H9 (cell line): ENCODE measurements at regions not wholly inside any gene's neighbourhood (a gene's known extent, or its start where the extent isn't known, plus 50 kb on each side); places are given as distances from the start of the nearest gene placed in this dataset.

ENCODE experiments used
- DNase-seq: peaks from one replicate; pipeline ENCODE4 v3.0.0-alpha.2; 2017
- H2AFZ ChIP-seq: one replicate; pipeline ENCODE4 v1.6.1; 2013; ENCODE audit warnings: mild to moderate bottlenecking, low read length, control low read depth, moderate library complexity
- H2AK5ac ChIP-seq: 2 replicates; pipeline ENCODE4 v1.6.1; 2013; ENCODE audit warnings: low read length, control low read depth, mixed read lengths; ENCODE audit not compliant: insufficient read length
- H2BK120ac ChIP-seq: one replicate; pipeline ENCODE4 v1.6.1; 2013; ENCODE audit warnings: low read depth, mild to moderate bottlenecking, low read length, control low read depth, inconsistent platforms; ENCODE audit not compliant: poor library complexity, severe bottlenecking
- H2BK12ac ChIP-seq: 2 replicates; pipeline ENCODE4 v1.6.1; 2013; ENCODE audit warnings: low read length, control low read depth, mixed read lengths, low read depth; ENCODE audit not compliant: insufficient read length
- H2BK15ac ChIP-seq: 2 replicates; pipeline ENCODE4 v1.6.1; 2013; ENCODE audit warnings: low read depth, low read length, control low read depth
- H2BK20ac ChIP-seq: one replicate; pipeline ENCODE4 v1.6.1; 2013; ENCODE audit warnings: low read depth, mild to moderate bottlenecking, low read length, control low read depth, inconsistent platforms; ENCODE audit not compliant: poor library complexity, severe bottlenecking
- H2BK5ac ChIP-seq: 2 replicates; pipeline ENCODE4 v1.6.1; 2013; ENCODE audit warnings: low read length, control low read depth, mixed read lengths; ENCODE audit not compliant: insufficient read length
- H3K14ac ChIP-seq: 2 replicates; pipeline ENCODE4 v1.6.1; 2013; ENCODE audit warnings: low read length, control low read depth; ENCODE audit not compliant: insufficient read depth
- H3K18ac ChIP-seq: 2 replicates; pipeline ENCODE4 v1.6.1; 2013; ENCODE audit warnings: low read depth, mild to moderate bottlenecking, mixed read lengths, low read length, control low read depth; ENCODE audit not compliant: insufficient read length
- H3K23ac ChIP-seq: 2 replicates; pipeline ENCODE4 v1.6.1; 2013; ENCODE audit warnings: low read length, control low read depth, mixed read lengths, low read depth; ENCODE audit not compliant: insufficient read length
- H3K23me2 ChIP-seq: 2 replicates; pipeline ENCODE4 v1.6.1; 2013; ENCODE audit warnings: low read depth, mild to moderate bottlenecking, mixed read lengths, low read length, control low read depth; ENCODE audit not compliant: insufficient read length, poor library complexity, severe bottlenecking
- H3K27ac ChIP-seq: 2 replicates; pipeline ENCODE4 v1.5.1; 2013; ENCODE audit warnings: low read length, control low read depth, mixed read lengths, low read depth; ENCODE audit not compliant: insufficient read length
- H3K27me3 ChIP-seq: 2 replicates; pipeline ENCODE4 v1.6.1; 2013; ENCODE audit warnings: low read length, control low read depth, inconsistent platforms; ENCODE audit not compliant: insufficient read depth
- H3K4ac ChIP-seq: 2 replicates; pipeline ENCODE4 v1.6.1; 2013; ENCODE audit warnings: low read depth, mild to moderate bottlenecking, control low read depth, inconsistent platforms, low read length, moderate library complexity
- H3K4me1 ChIP-seq: 2 replicates; pipeline ENCODE4 v1.6.1; 2013; ENCODE audit warnings: low read length, control low read depth, inconsistent platforms; ENCODE audit not compliant: insufficient read depth
- H3K4me2 ChIP-seq: 2 replicates; pipeline ENCODE4 v1.6.1; 2013; ENCODE audit warnings: low read length, control low read depth, mixed read lengths; ENCODE audit not compliant: insufficient read length, insufficient read depth
- H3K56ac ChIP-seq: 2 replicates; pipeline ENCODE4 v1.6.1; 2013; ENCODE audit warnings: low read depth, mild to moderate bottlenecking, mixed read lengths, low read length, control low read depth; ENCODE audit not compliant: insufficient read length
- H3K79me1 ChIP-seq: 2 replicates; pipeline ENCODE4 v1.6.1; 2013; ENCODE audit warnings: low read depth, mild to moderate bottlenecking, moderate library complexity, low read length, control low read depth, inconsistent platforms; ENCODE audit not compliant: insufficient read depth, poor library complexity, severe bottlenecking
- H3K79me2 ChIP-seq: 2 replicates; pipeline ENCODE4 v1.6.1; 2013; ENCODE audit warnings: low read length, control low read depth, inconsistent platforms; ENCODE audit not compliant: insufficient read depth
- H3K9ac ChIP-seq: 2 replicates; pipeline ENCODE4 v1.6.1; 2013; ENCODE audit warnings: low read length, control low read depth, mixed read lengths; ENCODE audit not compliant: insufficient read length; ENCODE audit errors: extremely low read depth
- H3K9me3 ChIP-seq: one replicate; pipeline ENCODE4 v1.6.1; 2013; ENCODE audit warnings: low read depth, low read length, inconsistent platforms; ENCODE audit not compliant: control insufficient read depth
- H3T11ph ChIP-seq: one replicate; pipeline ENCODE4 v1.6.1; 2013; ENCODE audit warnings: mild to moderate bottlenecking, low read length, control low read depth, inconsistent platforms
- H4K20me1 ChIP-seq: one replicate; pipeline ENCODE4 v1.6.1; 2013; ENCODE audit not compliant: control insufficient read depth, insufficient read length, insufficient read depth
- H4K5ac ChIP-seq: 2 replicates; pipeline ENCODE4 v1.6.1; 2013; ENCODE audit warnings: low read depth, mild to moderate bottlenecking, mixed read lengths, low read length, control low read depth; ENCODE audit not compliant: insufficient read length
- H4K8ac ChIP-seq: replicated peaks from 2 replicates; pipeline ENCODE4 v1.6.1; 2013; ENCODE audit warnings: low read length, control low read depth, mixed read lengths, low read depth; ENCODE audit not compliant: insufficient read length
- H4K91ac ChIP-seq: 2 replicates; pipeline ENCODE4 v1.6.1; 2013; ENCODE audit warnings: low read depth, mild to moderate bottlenecking, moderate library complexity, mixed read lengths, low read length, control low read depth; ENCODE audit not compliant: insufficient read length
- H3K27ac Mint-ChIP-seq, 3 experiments: 2 replicates in 2 of 3; 3 replicates in 1 of 3; pipeline ENCODE4 v1.8.0; 2020 to 2021; ENCODE audit warnings: mixed read lengths in 3 of 3, mild to moderate bottlenecking in 1 of 3, moderate library complexity in 1 of 3
- H3K27me3 Mint-ChIP-seq: 2 replicates; pipeline ENCODE4 v1.8.0; 2021; ENCODE audit warnings: low read depth, mild to moderate bottlenecking, moderate library complexity, mixed read lengths
- H3K36me3 Mint-ChIP-seq, 3 experiments: 2 replicates in 2 of 3; 3 replicates in 1 of 3; pipeline ENCODE4 v1.8.0; 2020 to 2021; ENCODE audit warnings: low read depth in 3 of 3, mixed read lengths in 3 of 3; ENCODE audit not compliant: insufficient read depth in 1 of 3
- H3K4me1 Mint-ChIP-seq, 2 experiments: 2 replicates each; pipeline ENCODE4 v1.8.0; 2020; ENCODE audit warnings: mixed read lengths in 2 of 2
- H3K4me3 Mint-ChIP-seq, 2 experiments: 2 replicates in 1 of 2; 3 replicates in 1 of 2; pipeline ENCODE4 v1.8.0; 2020 to 2021; ENCODE audit warnings: mild to moderate bottlenecking in 2 of 2, mixed read lengths in 2 of 2, moderate library complexity in 1 of 2
- H3K9me3 Mint-ChIP-seq, 2 experiments: 2 replicates in 1 of 2; 3 replicates in 1 of 2; pipeline ENCODE4 v1.8.0; 2020; ENCODE audit warnings: mild to moderate bottlenecking in 2 of 2, mixed read lengths in 2 of 2, moderate library complexity in 1 of 2
- TF ChIP-seq, protein P1 (sequence below): fragments of 200-600 bp; sonication (generic); conservative IDR thresholded peaks from 3 replicates; pipeline ENCODE4 v1.8.0; 2021; ENCODE audit warnings: antibody characterized with exemption, mild to moderate bottlenecking

GRCh38 chr6:168773788-168774187 is 332.8 kb downstream of the SMOC2 start:
- H3K23ac ChIP-seq, result no peak overlapping the region
- H2AFZ ChIP-seq, result no peak overlapping the region
- Mint-ChIP-seq H3K9me3 (peaks cover 39 to 41% of the 10 kb centered on the region in 2 experiments), H3K27me3 (peaks cover 4% of the 10 kb centered on the region), H3K4me1 (no peaks in the 10 kb centered on the region), H3K36me3 (peaks cover 5 to 37% (median 7%) of the 10 kb centered on the region in 3 experiments; a peak in 6 of 7 replicates), H3K4me3 (no peak overlapping the region), H3K27ac (no peak overlapping the region)
- no peak overlapping the region for H3K18ac ChIP-seq
- no peak overlapping the region for H2BK5ac ChIP-seq
- no peak overlapping the region for H4K5ac ChIP-seq
- no peak overlapping the region for H3K4me2 ChIP-seq
- no peaks in the 10 kb centered on the region for H3K27me3 ChIP-seq
- no peak overlapping the region for H3T11ph ChIP-seq
- H2BK15ac ChIP-seq, result no peak overlapping the region
- H2AK5ac ChIP-seq, result no peak overlapping the region
- no peaks in the 10 kb centered on the region for H3K79me1 ChIP-seq
- no peak overlapping the region for H2BK120ac ChIP-seq
- no peak for DNase-seq
- no peaks in the 10 kb centered on the region for H3K4me1 ChIP-seq
- no peak overlapping the region for H4K91ac ChIP-seq
- no peak overlapping the region for H3K56ac ChIP-seq
- H2BK12ac ChIP-seq, result no peak overlapping the region
- H3K27ac ChIP-seq, result no peak overlapping the region
- no peak overlapping the region for H3K4ac ChIP-seq
- no peak overlapping the region for H2BK20ac ChIP-seq
- H4K20me1 ChIP-seq, result no peaks in the 10 kb centered on the region
- no peak overlapping the region for H3K14ac ChIP-seq
- H3K23me2 ChIP-seq, result no peaks in the 10 kb centered on the region
- H3K9ac ChIP-seq, result no peak overlapping the region
- H3K79me2 ChIP-seq, result no peaks in the 10 kb centered on the region
- TF ChIP-seq, protein P1, sequence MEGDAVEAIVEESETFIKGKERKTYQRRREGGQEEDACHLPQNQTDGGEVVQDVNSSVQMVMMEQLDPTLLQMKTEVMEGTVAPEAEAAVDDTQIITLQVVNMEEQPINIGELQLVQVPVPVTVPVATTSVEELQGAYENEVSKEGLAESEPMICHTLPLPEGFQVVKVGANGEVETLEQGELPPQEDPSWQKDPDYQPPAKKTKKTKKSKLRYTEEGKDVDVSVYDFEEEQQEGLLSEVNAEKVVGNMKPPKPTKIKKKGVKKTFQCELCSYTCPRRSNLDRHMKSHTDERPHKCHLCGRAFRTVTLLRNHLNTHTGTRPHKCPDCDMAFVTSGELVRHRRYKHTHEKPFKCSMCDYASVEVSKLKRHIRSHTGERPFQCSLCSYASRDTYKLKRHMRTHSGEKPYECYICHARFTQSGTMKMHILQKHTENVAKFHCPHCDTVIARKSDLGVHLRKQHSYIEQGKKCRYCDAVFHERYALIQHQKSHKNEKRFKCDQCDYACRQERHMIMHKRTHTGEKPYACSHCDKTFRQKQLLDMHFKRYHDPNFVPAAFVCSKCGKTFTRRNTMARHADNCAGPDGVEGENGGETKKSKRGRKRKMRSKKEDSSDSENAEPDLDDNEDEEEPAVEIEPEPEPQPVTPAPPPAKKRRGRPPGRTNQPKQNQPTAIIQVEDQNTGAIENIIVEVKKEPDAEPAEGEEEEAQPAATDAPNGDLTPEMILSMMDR, result no peak
- H3K9me3 ChIP-seq, result no peaks in the 10 kb centered on the region
- H4K8ac ChIP-seq, result no peak overlapping the region
